GM10266 (cell line): ENCODE measurements at regions not wholly inside any gene's neighbourhood (a gene's known extent, or its start where the extent isn't known, plus 50 kb on each side); places are given as distances from the start of the nearest gene placed in this dataset.

Experiments used
- DNase-seq: peaks from one replicate; pipeline ENCODE4 v3.0.0; 2012; ENCODE audit errors: extremely low spot score
- CTCF ChIP-seq: IDR thresholded peaks from 2 replicates; pipeline ENCODE4 v1.5.1; 2012; ENCODE audit warnings: mild to moderate bottlenecking, low read depth; ENCODE audit not compliant: control insufficient read depth, insufficient read depth; ENCODE audit errors: missing control alignments

GRCh38 chr11:64472593-64473455 is 82.9 kb upstream of the SLC22A11 start:
- no peak for DNase-seq
- no peak for TF ChIP-seq CTCF

GRCh38 chr11:64474680-64475079 is 81.1 kb upstream of the SLC22A11 start:
- no peak for DNase-seq

GRCh38 chr11:64475145-64475544 is 80.6 kb upstream of the SLC22A11 start:
- no peak for DNase-seq

More at GRCh38 chr11:64474680-64475079, 81.1 kb upstream of the SLC22A11 start:
- TF ChIP-seq CTCF: no peak

GRCh38 chr11:64476881-64477280 is 78.9 kb upstream of the SLC22A11 start:
- TF ChIP-seq CTCF: no peak
- no peak for DNase-seq

More at GRCh38 chr11:64475145-64475544, 80.6 kb upstream of the SLC22A11 start:
- TF ChIP-seq CTCF: no peak

GRCh38 chr11:64477675-64478074 is 78.1 kb upstream of the SLC22A11 start:
- no peak for TF ChIP-seq CTCF
- no peak for DNase-seq

- TF ChIP-seq CTCF: no peak
- no peak for DNase-seq
Measured at GRCh38 chr11:64482588-64482987, 73.2 kb upstream of the SLC22A11 start.
